Epithelial cell of esophagus (primary cell): ENCODE measurements at regions not wholly inside any gene's neighbourhood (a gene's known extent, or its start where the extent isn't known, plus 50 kb on each side); places are given as distances from the start of the nearest gene placed in this dataset.

ENCODE experiments used
- DNase-seq: peaks from one replicate; pipeline ENCODE4 v3.0.0; 2010; ENCODE audit warnings: low read depth
- H3K4me3 ChIP-seq: 2 replicates; pipeline ENCODE4 v1.5.1; 2011; ENCODE audit warnings: mild to moderate bottlenecking, low read length, control low read depth
- TF ChIP-seq, protein P1 (sequence below): IDR thresholded peaks from 2 replicates; pipeline ENCODE4 v1.5.1; 2011; ENCODE audit warnings: low read depth, mild to moderate bottlenecking, low read length, control low read depth, inconsistent platforms; ENCODE audit not compliant: insufficient read depth; ENCODE audit errors: missing control alignments

GRCh38 chr10:30189238-30189580 lies 129.8 kb upstream of the JCAD start:
- no peak for DNase-seq
- no peak overlapping the region for H3K4me3 ChIP-seq
- TF ChIP-seq, protein P1, sequence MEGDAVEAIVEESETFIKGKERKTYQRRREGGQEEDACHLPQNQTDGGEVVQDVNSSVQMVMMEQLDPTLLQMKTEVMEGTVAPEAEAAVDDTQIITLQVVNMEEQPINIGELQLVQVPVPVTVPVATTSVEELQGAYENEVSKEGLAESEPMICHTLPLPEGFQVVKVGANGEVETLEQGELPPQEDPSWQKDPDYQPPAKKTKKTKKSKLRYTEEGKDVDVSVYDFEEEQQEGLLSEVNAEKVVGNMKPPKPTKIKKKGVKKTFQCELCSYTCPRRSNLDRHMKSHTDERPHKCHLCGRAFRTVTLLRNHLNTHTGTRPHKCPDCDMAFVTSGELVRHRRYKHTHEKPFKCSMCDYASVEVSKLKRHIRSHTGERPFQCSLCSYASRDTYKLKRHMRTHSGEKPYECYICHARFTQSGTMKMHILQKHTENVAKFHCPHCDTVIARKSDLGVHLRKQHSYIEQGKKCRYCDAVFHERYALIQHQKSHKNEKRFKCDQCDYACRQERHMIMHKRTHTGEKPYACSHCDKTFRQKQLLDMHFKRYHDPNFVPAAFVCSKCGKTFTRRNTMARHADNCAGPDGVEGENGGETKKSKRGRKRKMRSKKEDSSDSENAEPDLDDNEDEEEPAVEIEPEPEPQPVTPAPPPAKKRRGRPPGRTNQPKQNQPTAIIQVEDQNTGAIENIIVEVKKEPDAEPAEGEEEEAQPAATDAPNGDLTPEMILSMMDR = no peak

GRCh38 chr10:30188556-30189237 lies 129.3 kb upstream of the JCAD start:
- TF ChIP-seq, protein P1 = no peak
- H3K4me3 ChIP-seq = no peak overlapping the region
- no peak for DNase-seq

GRCh38 chr10:30188101-30188500 lies 128.7 kb upstream of the JCAD start:
- H3K4me3 ChIP-seq = no peak overlapping the region
- TF ChIP-seq, protein P1 = no peak
- no peak for DNase-seq

DNA sequence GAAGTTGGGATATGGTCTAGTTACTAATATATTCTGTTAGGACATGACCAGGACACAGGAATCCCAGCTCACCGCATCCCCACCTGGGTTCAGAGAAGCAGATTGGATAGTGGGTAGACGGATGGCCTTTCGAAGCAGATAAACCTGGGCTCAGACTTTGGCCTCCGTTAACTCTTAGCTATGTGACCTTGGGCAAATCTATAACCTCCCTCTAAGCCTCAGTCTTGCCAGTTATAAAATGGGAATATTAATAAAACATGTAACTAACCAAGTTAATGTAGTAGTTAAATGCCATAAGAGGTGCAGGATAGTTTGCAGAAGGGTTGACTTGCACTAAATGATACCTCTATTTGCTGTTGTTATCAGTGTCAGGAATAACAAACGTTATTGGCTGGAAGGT lies 127.6 kb upstream of the JCAD start:
- DNase-seq = no peak
- H3K4me3 ChIP-seq = no peak overlapping the region
- TF ChIP-seq, protein P1 = no peak

- H3K4me3 ChIP-seq = no peak overlapping the region
- no peak for DNase-seq
- TF ChIP-seq, protein P1 = no peak
These were observed 127.0 kb upstream of the JCAD start for GRCh38 chr10:30186371-30186875.

- no peak overlapping the region for H3K4me3 ChIP-seq
- DNase-seq = peak; percentile 91
- TF ChIP-seq, protein P1 = no peak
These were observed 126.5 kb upstream of the JCAD start for GRCh38 chr10:30185916-30186315.

DNA sequence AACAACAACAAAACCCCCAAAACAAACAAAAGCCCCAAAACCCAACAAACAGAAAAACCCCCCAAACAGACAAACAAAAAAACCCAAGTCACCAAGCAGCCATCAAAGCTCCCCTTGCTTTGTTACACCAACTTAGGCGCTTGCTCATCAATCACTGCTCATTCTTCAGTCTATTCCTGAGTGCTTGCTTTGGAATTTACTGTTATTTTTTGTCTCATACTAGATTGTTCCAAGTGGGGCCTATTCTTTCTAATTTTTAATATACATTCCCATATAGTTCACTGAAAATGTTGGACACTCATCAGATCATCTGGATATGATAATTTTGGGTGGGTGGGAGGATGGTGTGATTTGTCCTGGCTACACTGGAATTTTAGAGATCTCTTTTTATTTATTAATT lies 126.0 kb upstream of the JCAD start:
- DNase-seq = no peak
- TF ChIP-seq, protein P1 = no peak
- no peak overlapping the region for H3K4me3 ChIP-seq
